Nephron (organoid): ENCODE measurements at regions not wholly inside any gene's neighbourhood (a gene's known extent, or its start where the extent isn't known, plus 50 kb on each side); places are given as distances from the start of the nearest gene placed in this dataset.

Source experiments
- H3K27ac Mint-ChIP-seq, 3 experiments: 2 replicates each; pipeline ENCODE4 v1.8.0; 2020; ENCODE audit warnings: mixed read lengths in 3 of 3, mild to moderate bottlenecking in 2 of 3, moderate library complexity in 1 of 3
- H3K27me3 Mint-ChIP-seq: 2 replicates; pipeline ENCODE4 v1.8.0; 2021; ENCODE audit warnings: low read depth, mild to moderate bottlenecking, moderate library complexity, mixed read lengths
- H3K36me3 Mint-ChIP-seq: 2 replicates; pipeline ENCODE4 v1.8.0; 2020; ENCODE audit warnings: low read depth, mixed read lengths
- H3K4me1 Mint-ChIP-seq: 2 replicates; pipeline ENCODE4 v1.8.0; 2020; ENCODE audit warnings: mixed read lengths
- H3K4me3 Mint-ChIP-seq, 3 experiments: 2 replicates each; pipeline ENCODE4 v1.8.0; 2020; ENCODE audit warnings: mild to moderate bottlenecking in 3 of 3, mixed read lengths in 3 of 3, moderate library complexity in 2 of 3
- H3K9me3 Mint-ChIP-seq: 2 replicates; pipeline ENCODE4 v1.8.0; 2020; ENCODE audit warnings: mixed read lengths
- TF ChIP-seq, protein P1 (sequence below), 3 experiments: fragments of 200-600 bp; sonication (generic); IDR thresholded peaks; one replicate each; pipeline ENCODE4 v1.5.0; 2021; ENCODE audit warnings: antibody characterized with exemption in 3 of 3; ENCODE audit not compliant: unreplicated experiment in 3 of 3

- no peaks in the 10 kb centered on the region for H3K27me3 Mint-ChIP-seq
- no peaks in the 10 kb centered on the region for H3K4me1 Mint-ChIP-seq
- TF ChIP-seq, protein P1, sequence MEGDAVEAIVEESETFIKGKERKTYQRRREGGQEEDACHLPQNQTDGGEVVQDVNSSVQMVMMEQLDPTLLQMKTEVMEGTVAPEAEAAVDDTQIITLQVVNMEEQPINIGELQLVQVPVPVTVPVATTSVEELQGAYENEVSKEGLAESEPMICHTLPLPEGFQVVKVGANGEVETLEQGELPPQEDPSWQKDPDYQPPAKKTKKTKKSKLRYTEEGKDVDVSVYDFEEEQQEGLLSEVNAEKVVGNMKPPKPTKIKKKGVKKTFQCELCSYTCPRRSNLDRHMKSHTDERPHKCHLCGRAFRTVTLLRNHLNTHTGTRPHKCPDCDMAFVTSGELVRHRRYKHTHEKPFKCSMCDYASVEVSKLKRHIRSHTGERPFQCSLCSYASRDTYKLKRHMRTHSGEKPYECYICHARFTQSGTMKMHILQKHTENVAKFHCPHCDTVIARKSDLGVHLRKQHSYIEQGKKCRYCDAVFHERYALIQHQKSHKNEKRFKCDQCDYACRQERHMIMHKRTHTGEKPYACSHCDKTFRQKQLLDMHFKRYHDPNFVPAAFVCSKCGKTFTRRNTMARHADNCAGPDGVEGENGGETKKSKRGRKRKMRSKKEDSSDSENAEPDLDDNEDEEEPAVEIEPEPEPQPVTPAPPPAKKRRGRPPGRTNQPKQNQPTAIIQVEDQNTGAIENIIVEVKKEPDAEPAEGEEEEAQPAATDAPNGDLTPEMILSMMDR (IDR thresholded peaks at IDR 0.05; ENCODE audit: unreplicated experiment in 3 of 3): no peak
- H3K36me3 Mint-ChIP-seq: no peaks in the 10 kb centered on the region
- H3K27ac Mint-ChIP-seq: no peak overlapping the region
- H3K4me3 Mint-ChIP-seq: no peak overlapping the region
- H3K9me3 Mint-ChIP-seq: no peaks in the 10 kb centered on the region
These were observed 200.6 kb upstream of the NR4A3 start for GRCh38 chr9:99621040-99621439.

DNA sequence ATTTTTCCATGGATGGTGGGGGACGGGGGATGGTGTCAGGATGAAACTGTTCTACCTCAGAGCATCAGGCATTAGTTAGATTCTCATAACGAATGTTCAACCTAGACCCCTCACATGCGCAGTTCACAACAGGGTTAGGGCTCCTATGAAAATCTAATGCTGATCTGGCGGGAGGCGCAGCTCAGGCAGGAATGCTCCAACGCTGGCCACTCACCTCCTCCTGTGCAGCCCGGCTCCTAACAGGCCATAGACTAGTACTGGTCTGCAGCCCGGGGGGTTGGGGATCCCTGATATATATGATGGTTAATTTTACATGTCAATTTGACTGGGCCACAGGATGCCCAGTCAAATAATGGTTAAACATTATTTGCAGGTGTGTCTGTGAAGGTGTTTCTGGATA is 199.0 kb upstream of the NR4A3 start:
- Mint-ChIP-seq H3K9me3 (no peaks in the 10 kb centered on the region), H3K36me3 (no peaks in the 10 kb centered on the region), H3K4me3 (no peak overlapping the region), H3K27ac (no peak overlapping the region), H3K27me3 (no peaks in the 10 kb centered on the region), H3K4me1 (no peaks in the 10 kb centered on the region)
- TF ChIP-seq, protein P1 (IDR thresholded peaks at IDR 0.05; ENCODE audit: unreplicated experiment in 3 of 3): no peak

DNA sequence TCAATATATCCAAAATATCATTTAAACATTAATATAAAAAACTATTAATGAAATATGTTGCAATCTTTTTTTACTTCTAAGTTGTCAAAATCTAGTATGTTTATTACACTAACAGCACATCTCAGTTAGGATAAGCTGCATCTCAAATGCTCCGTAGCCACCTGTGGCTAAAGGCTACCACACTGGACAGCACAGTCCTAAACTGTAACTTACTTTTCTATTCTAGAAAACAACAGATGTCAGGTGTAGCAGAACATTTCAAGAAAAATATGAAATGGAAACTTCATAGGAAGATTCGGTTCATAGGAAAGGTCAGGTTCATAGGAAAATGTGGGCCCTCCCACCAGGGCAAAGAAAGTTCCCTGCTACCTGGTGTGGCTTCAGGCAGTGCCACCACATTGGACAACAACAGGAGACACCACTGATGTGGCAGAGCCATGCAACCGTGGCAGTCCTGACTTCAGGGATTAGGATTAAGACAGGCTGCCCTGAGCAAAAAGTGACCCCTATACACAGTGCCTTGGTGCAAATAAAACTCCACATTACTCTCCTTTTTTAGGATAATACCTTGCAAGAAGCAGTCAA is 197.8 kb upstream of the NR4A3 start:
- H3K4me1 Mint-ChIP-seq: no peaks in the 10 kb centered on the region
- no peaks in the 10 kb centered on the region for H3K27me3 Mint-ChIP-seq
- no peak overlapping the region for H3K4me3 Mint-ChIP-seq
- H3K9me3 Mint-ChIP-seq: no peaks in the 10 kb centered on the region
- no peak overlapping the region for H3K27ac Mint-ChIP-seq
- no peaks in the 10 kb centered on the region for H3K36me3 Mint-ChIP-seq
- TF ChIP-seq, protein P1 (IDR thresholded peaks at IDR 0.05; ENCODE audit: unreplicated experiment in 3 of 3): no peak

DNA sequence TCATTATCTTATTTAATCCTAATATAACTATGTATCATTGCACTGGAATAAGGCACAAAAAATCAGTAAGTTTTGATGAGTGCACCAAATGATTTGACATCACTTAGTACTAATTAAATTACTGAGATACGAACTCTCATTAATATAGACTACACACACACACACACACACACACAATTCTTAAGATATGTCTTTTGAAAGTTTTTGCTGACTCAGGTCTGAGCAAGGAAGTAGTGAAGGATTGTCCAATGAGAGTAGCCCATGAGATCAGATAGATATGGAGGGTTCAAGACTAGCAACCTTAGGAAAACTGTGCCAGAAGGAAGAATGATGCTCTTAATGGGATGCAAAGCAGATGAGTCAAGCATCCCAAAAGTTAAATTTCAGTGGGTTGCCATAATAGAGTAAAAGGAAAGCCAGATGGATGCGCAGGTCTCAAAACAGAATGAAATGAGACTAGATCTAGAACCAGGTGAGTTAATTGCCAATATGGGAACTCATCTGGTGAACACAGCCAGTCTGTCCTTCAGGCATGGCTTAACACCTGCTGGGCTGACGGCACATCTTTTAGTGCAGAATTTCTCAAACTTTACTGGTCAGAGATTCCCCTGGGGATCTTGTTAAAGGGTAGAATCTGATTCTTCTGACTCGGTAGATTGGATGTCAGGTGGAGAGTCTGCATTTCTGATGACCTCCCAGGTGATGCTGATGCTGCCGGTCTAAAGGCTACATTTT is 197.0 kb upstream of the NR4A3 start:
- no peak overlapping the region for H3K27ac Mint-ChIP-seq
- H3K36me3 Mint-ChIP-seq: no peaks in the 10 kb centered on the region
- no peak overlapping the region for H3K4me3 Mint-ChIP-seq
- TF ChIP-seq, protein P1 (IDR thresholded peaks at IDR 0.05; ENCODE audit: unreplicated experiment in 3 of 3): no peak
- no peaks in the 10 kb centered on the region for H3K4me1 Mint-ChIP-seq
- H3K9me3 Mint-ChIP-seq: no peaks in the 10 kb centered on the region
- H3K27me3 Mint-ChIP-seq: no peaks in the 10 kb centered on the region

DNA sequence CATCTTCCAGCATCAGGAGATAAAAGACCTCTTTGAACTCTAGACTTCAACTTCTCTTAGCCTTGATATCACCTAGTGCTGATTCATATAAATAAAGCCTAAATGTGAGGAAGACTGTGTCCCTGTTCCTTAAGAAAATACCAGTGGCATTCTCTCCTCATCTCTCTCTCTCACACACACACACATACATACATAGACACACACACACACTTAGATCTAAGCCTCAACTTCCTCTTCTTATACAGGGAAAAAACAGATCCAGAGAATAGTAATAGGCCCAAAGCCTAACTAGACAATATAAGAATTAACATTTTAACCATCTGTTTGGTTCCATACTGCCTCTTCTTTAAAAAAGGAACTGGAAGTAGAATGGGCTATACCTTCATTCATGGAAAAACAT is 195.3 kb upstream of the NR4A3 start:
- TF ChIP-seq, protein P1 (IDR thresholded peaks at IDR 0.05; ENCODE audit: unreplicated experiment in 3 of 3): no peak

GRCh38 chr9:99628285-99628684 is 193.4 kb upstream of the NR4A3 start:
- H3K27ac Mint-ChIP-seq: no peak overlapping the region
- no peaks in the 10 kb centered on the region for H3K4me1 Mint-ChIP-seq
- no peaks in the 10 kb centered on the region for H3K27me3 Mint-ChIP-seq
- TF ChIP-seq, protein P1 (IDR thresholded peaks at IDR 0.05; ENCODE audit: unreplicated experiment in 3 of 3): no peak
- H3K4me3 Mint-ChIP-seq: no peak overlapping the region
- H3K9me3 Mint-ChIP-seq: no peaks in the 10 kb centered on the region
- H3K36me3 Mint-ChIP-seq: no peaks in the 10 kb centered on the region

More for the DNA sequence above, 195.3 kb upstream of the NR4A3 start:
- Mint-ChIP-seq H3K36me3 (no peaks in the 10 kb centered on the region), H3K27ac (no peak overlapping the region), H3K9me3 (no peaks in the 10 kb centered on the region), H3K4me1 (no peaks in the 10 kb centered on the region), H3K27me3 (no peaks in the 10 kb centered on the region), H3K4me3 (no peak overlapping the region)
